ENCODE measurements at regions not wholly inside any gene's neighbourhood (a gene's known extent, or its start where the extent isn't known, plus 50 kb on each side); places are given as distances from the start of the nearest gene placed in this dataset.
A peak's percentile ranks its signal among the peaks of the same experiment; 100 is the strongest.

DNA sequence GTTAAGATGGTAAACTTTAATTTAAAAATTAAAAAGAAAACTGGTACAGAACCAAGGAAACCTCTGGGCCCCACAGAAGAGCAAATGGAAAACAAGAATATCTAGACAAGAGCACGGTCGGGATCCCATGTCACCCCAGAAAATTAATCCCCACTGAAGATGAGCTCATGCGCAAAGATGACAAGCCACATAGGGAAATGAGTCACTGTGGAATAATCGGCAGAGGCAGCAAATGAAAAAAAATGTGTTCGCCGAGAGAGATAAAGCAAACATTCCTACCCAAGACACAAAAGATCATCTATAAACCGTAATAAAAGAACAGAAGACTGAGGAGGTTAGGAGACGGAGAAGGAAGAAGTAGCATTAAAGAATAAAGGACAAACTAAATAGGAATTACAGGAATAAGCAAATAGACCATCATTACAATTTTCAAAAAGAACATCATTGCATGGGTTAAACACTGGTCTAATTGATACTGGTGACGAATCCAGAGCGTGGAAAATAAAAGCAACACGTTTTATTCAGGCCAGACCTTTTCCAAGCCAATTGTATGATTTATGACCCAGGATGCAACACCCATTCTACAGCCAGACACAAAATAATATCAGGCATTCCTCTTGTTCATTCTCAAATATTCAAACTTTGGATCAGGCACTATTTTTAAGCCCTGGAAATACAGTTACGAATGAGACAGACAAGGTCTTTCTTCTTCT lies 138.0 kb upstream of the ARID1B start:
- CTCF ChIA-PET, result no interaction called here
- no peaks in the 10 kb centered on the region for H3K27me3 Mint-ChIP-seq (ENCODE audit: low read depth)
- intact Hi-C loops (cut with micrococcal nuclease), result no loop called here
- H3K9me3 Mint-ChIP-seq, result peaks cover 5% of the 10 kb centered on the region
- H3K4me3 Mint-ChIP-seq, result no peak overlapping the region
- no peak overlapping the region for H3K27ac Mint-ChIP-seq
- H3K4me1 Mint-ChIP-seq (ENCODE audit: low read depth), result peaks cover 14% of the 10 kb centered on the region
- no peak for DNase-seq
- no peaks in the 10 kb centered on the region for H3K36me3 Mint-ChIP-seq (ENCODE audit: low read depth)

DNA sequence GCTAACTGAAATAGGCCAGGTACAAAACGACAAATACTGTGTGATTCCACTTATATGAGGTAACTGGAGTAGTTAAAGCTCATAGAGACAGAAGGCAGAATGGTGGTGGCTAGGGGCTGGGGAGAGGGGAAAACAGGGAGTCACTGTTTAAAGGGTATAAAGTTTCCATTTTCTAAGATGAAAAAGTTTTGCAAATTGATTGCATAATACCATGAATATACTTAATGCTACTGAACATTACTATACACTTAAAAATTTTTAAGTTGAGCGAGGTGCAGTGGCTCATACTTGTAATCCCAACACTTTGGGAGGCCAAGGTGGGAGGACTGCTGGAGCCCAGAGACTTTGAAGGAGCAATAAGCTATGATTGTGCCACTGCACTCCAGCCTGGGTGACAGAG lies 138.6 kb upstream of the ARID1B start:
- Mint-ChIP-seq H3K27ac (no peak overlapping the region), H3K36me3 (ENCODE audit: low read depth) (no peaks in the 10 kb centered on the region), H3K27me3 (ENCODE audit: low read depth) (no peaks in the 10 kb centered on the region), H3K4me1 (ENCODE audit: low read depth) (peaks cover 20% of the 10 kb centered on the region), H3K9me3 (peaks cover 5% of the 10 kb centered on the region), H3K4me3 (no peak overlapping the region)
- CTCF ChIA-PET, result no interaction called here
- intact Hi-C loops (cut with micrococcal nuclease), result no loop called here
- DNase-seq, result no peak

DNA sequence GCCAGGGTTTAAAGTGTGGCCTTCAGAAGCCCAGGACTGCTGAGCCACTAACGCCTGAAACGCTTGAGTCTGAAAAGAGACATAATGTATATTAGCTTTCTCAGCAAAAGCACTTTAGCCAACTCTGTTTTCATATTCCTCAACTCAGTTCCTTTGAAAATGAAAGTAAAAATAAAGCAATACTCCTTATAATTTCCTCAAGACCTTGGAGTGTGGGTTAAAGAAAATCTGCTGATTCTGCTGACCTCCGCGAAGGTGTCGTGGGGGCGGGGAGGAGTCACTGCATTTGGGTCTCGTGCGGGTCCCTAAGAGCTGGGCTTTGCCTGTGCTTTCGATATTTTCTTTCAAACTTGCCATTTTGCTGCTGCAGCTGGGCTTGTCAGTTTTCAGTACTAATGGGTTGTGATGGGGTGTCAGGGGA lies 142.2 kb upstream of the ARID1B start:
- intact Hi-C loops (cut with micrococcal nuclease), result no loop called here
- Mint-ChIP-seq H3K36me3 (ENCODE audit: low read depth) (no peaks in the 10 kb centered on the region), H3K4me3 (peak overlapping the region; percentile 3), H3K27me3 (ENCODE audit: low read depth) (no peaks in the 10 kb centered on the region), H3K4me1 (ENCODE audit: low read depth) (peaks cover 24% of the 10 kb centered on the region), H3K27ac (no peak overlapping the region), H3K9me3 (peaks cover 2% of the 10 kb centered on the region)
- CTCF ChIA-PET, result interaction anchor here (0.6 kb wide), 1 partner anchor 70 kb away, joined by 3 read pairs; no protein-coding TSS in a partner anchor
- DNase-seq, result no peak

DNA sequence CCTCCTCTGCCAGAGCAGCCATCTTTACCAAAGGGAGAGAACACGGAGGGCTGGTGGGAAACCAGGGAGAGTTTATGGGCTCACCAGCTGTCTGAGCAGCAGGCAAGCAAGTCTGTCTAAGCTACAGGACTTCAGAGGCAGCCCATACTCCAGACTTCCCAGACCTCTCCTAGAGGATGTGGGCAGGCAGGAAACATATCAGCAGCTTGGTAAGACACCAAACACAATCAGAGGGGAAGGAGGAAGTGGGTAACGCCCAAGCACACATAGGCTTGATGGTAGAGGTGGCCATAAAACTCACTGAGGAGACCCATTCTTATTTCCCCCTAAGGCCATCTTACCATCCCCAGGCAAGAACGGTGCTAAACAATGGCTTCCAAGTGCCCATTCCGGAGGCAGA lies 143.1 kb upstream of the ARID1B start:
- intact Hi-C loops (cut with micrococcal nuclease), result no loop called here
- Mint-ChIP-seq H3K9me3 (peaks cover 1% of the 10 kb centered on the region), H3K27me3 (ENCODE audit: low read depth) (no peaks in the 10 kb centered on the region), H3K4me1 (ENCODE audit: low read depth) (peaks cover 24% of the 10 kb centered on the region), H3K27ac (no peak overlapping the region), H3K4me3 (no peak overlapping the region), H3K36me3 (ENCODE audit: low read depth) (no peaks in the 10 kb centered on the region)
- DNase-seq, result no peak
- CTCF ChIA-PET, result no interaction called here

DNA sequence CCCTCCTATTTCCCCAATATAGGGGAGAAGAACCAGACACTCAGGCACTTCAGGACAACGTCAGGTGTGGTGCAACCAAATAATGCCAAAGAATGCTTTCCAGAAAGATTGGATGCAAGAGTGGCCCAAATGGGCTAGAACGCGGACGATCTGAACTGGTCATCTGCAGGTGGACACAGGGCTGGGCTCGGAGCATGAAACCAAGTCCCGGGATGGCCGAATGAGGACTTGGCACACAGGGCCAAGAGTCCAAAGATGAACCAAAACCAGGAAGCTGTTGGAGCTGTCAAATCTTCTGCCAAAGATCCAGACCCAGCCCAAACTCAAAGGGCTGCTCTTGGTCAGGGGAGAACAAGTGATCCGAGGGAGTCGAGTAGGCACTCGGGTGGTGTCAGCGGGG lies 143.9 kb upstream of the ARID1B start:
- no peaks in the 10 kb centered on the region for H3K9me3 Mint-ChIP-seq
- no peaks in the 10 kb centered on the region for H3K36me3 Mint-ChIP-seq (ENCODE audit: low read depth)
- H3K4me1 Mint-ChIP-seq (ENCODE audit: low read depth), result peaks cover 24% of the 10 kb centered on the region
- no peaks in the 10 kb centered on the region for H3K27me3 Mint-ChIP-seq (ENCODE audit: low read depth)
- no peak overlapping the region for H3K4me3 Mint-ChIP-seq
- intact Hi-C loops (cut with micrococcal nuclease), result no loop called here
- CTCF ChIA-PET, result interaction anchor here (0.6 kb wide), 2 partner anchors 10 to 634 kb away, joined by 3 read pairs; no protein-coding TSS in a partner anchor
- no peak overlapping the region for H3K27ac Mint-ChIP-seq
- DNase-seq, result no peak

DNA sequence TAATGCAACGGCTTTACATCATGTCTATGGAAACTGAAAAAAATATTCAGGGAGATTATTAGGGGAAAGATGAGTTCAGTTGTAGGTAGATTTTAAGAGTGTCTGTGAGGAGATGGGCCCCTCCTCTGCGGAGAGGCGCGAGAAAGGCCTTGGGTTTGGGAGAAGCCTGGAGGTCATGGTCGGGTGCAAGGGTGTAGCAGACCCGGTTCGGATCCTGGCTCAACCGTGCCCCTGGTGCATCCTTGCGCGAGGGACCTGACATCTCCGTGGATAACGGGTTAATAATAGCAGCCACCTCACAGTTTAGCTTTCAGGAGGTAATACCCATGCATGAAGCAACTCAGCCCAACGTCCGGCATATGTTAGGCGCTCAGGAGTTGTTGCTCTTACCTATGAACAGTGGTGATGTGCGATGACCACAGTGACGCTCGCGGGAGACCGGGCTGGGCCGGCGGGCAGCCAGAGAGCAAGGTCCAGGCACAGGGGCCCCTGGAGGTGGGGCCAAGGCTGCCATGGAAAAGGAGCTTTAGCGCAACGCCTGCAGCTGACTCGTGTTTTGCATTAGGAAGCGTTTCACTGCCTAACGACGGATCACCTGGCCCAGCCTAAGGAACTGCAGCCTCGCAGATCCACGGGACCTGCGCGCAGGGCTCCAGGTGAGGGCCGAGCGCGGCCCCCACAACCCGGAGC lies 146.4 kb upstream of the ARID1B start:
- H3K27ac Mint-ChIP-seq, result no peak overlapping the region

DNA sequence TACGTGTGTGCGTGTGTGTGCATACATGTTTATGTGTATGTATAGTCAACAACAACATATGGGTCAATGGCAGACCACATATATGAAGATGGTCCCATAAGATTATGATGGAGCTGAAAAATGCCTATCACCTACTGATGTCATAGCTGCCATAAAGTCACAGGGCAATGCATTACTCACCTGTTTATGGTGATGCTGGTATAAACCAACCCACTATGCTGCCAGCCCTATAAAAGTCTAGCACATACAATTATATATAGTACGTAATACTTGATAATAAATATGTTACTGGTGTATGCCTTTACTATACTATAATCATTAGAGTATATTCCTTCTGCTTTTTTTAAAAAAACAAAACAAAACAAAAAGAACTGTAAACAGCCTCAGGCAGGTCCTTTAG lies 148.4 kb upstream of the ARID1B start:
- H3K36me3 Mint-ChIP-seq (ENCODE audit: low read depth), result no peaks in the 10 kb centered on the region
- peaks cover 7% of the 10 kb centered on the region for H3K4me1 Mint-ChIP-seq (ENCODE audit: low read depth)
- intact Hi-C loops (cut with micrococcal nuclease), result no loop called here
- CTCF ChIA-PET, result no interaction called here
- no peaks in the 10 kb centered on the region for H3K27me3 Mint-ChIP-seq (ENCODE audit: low read depth)
- H3K9me3 Mint-ChIP-seq, result no peaks in the 10 kb centered on the region
- H3K27ac Mint-ChIP-seq, result no peak overlapping the region
- DNase-seq, result no peak
- H3K4me3 Mint-ChIP-seq, result no peak overlapping the region

More for the DNA sequence above, 146.4 kb upstream of the ARID1B start:
- no peak overlapping the region for H3K4me3 Mint-ChIP-seq
- no peaks in the 10 kb centered on the region for H3K27me3 Mint-ChIP-seq (ENCODE audit: low read depth)
- CTCF ChIA-PET, result no interaction called here
- no peaks in the 10 kb centered on the region for H3K9me3 Mint-ChIP-seq
- intact Hi-C loops (cut with micrococcal nuclease), result no loop called here
- H3K36me3 Mint-ChIP-seq (ENCODE audit: low read depth), result no peaks in the 10 kb centered on the region
- no peak for DNase-seq
- peaks cover 24% of the 10 kb centered on the region for H3K4me1 Mint-ChIP-seq (ENCODE audit: low read depth)

DNA sequence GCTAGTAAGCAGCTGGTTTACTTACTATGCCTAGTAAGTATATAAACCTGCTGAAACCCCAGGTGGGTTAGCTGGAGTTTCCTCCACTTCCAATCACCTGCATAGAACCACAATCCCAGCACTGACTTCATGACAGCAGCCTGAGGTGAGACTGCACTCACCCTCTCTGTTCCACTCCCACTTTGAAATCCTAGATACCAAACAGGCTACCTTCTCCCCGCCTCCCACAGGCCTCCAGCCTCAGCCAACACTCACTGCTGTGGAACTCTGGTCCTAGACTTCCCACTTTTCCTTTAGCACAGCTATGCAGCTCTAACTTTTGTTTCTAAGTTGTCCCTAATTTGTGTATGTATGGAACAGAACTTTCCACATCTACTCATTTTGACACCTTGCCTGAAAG lies 149.7 kb upstream of the ARID1B start:
- H3K4me1 Mint-ChIP-seq (ENCODE audit: low read depth), result no peaks in the 10 kb centered on the region
- H3K4me3 Mint-ChIP-seq, result no peak overlapping the region
- H3K36me3 Mint-ChIP-seq (ENCODE audit: low read depth), result no peaks in the 10 kb centered on the region
- H3K27me3 Mint-ChIP-seq (ENCODE audit: low read depth), result no peaks in the 10 kb centered on the region
- CTCF ChIA-PET, result interaction anchor here (0.9 kb wide), 1 partner anchor 9 kb away, joined by 3 read pairs; no protein-coding TSS in a partner anchor
- H3K27ac Mint-ChIP-seq, result no peak overlapping the region
- H3K9me3 Mint-ChIP-seq, result no peaks in the 10 kb centered on the region
- intact Hi-C loops (cut with micrococcal nuclease), result no loop called here
- DNase-seq, result no peak

DNA sequence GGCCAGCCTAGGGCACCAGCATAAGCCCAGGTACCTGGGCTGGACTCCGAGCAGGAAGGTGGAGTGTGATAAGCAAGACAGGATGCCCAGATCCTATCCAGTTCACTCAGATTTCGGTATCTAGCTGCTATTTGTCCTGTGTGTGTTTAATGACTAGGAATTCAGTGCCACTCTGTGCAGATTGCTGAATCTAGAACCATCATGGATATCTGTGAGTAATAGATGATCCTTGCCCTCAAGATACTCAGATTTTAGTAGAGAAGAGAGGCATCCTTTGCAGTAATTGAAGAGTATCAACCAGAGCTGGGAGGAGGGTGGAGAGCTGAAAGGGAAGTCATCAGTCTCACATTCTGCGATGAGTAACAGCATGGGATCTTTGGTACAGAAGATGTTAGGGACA lies 155.0 kb upstream of the ARID1B start:
- Mint-ChIP-seq H3K9me3 (no peaks in the 10 kb centered on the region), H3K4me1 (ENCODE audit: low read depth) (no peaks in the 10 kb centered on the region), H3K36me3 (ENCODE audit: low read depth) (no peaks in the 10 kb centered on the region), H3K27ac (no peak overlapping the region), H3K4me3 (no peak overlapping the region), H3K27me3 (ENCODE audit: low read depth) (no peaks in the 10 kb centered on the region)
- CTCF ChIA-PET, result no interaction called here
- intact Hi-C loops (cut with micrococcal nuclease), result no loop called here
- DNase-seq, result no peak

DNA sequence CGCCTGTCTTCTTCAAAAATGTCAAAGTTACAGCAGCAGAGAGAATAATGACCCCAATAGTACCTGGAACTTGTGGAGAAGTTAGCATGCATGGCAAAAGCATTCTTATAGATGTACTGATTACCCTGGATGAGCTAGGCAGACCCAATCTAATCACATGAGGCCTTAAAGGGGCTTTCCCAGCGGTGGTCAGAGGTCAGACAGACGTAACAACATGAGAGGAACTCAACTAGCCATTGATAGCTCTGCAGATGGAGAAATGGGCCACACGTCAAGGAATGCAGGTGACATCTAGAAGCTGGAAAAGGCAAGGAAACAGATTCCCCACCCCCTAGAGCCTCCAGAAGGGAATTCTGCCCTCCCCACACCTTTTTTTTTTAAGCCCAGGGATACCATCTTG lies 156.8 kb upstream of the ARID1B start:
- Mint-ChIP-seq H3K36me3 (ENCODE audit: low read depth) (no peaks in the 10 kb centered on the region), H3K27ac (no peak overlapping the region)

DNA sequence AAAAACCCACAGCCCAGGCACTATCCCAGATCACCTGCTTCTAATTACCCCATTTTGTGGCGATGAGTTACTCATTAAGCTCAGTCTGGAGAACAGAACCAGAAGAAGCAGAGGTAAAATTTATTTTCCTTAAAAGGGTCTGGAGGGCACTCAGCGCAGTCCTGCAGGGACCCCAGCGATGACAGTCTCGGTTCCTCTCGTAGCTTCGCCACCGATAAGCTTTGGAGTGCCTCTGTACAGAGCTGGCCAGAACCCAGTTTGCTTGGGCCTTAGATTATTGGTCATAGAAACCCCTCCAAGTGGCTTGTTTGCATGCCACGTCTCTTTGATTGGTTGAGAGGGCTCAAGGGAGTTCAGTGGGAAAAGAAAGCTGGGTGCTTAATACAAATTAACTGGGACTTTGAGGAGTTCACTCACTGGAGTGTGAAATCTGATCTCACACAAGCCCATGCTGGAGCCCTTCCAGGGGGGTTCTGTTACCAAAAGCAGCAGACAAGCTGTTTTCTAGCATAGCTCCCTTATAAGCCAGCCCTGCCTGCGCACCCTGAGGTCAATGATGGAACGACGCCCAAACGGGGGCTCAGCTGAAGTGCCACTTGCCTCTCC lies 158.5 kb upstream of the ARID1B start:
- no peaks in the 10 kb centered on the region for H3K36me3 Mint-ChIP-seq (ENCODE audit: low read depth)
- intact Hi-C loops (cut with micrococcal nuclease), result no loop called here
- H3K27me3 Mint-ChIP-seq (ENCODE audit: low read depth), result no peaks in the 10 kb centered on the region
- H3K9me3 Mint-ChIP-seq, result peaks cover 2% of the 10 kb centered on the region
- H3K4me3 Mint-ChIP-seq, result no peak overlapping the region
- CTCF ChIA-PET, result interaction anchor here (1.2 kb wide), 1 partner anchor 9 kb away, joined by 3 read pairs; no protein-coding TSS in a partner anchor
- no peaks in the 10 kb centered on the region for H3K4me1 Mint-ChIP-seq (ENCODE audit: low read depth)
- no peak overlapping the region for H3K27ac Mint-ChIP-seq
- DNase-seq, result no peak

More for the DNA sequence above, 156.8 kb upstream of the ARID1B start:
- intact Hi-C loops (cut with micrococcal nuclease), result no loop called here
- H3K4me1 Mint-ChIP-seq (ENCODE audit: low read depth), result no peaks in the 10 kb centered on the region
- no peak for DNase-seq
- no peaks in the 10 kb centered on the region for H3K27me3 Mint-ChIP-seq (ENCODE audit: low read depth)
- no peak overlapping the region for H3K4me3 Mint-ChIP-seq
- H3K9me3 Mint-ChIP-seq, result no peaks in the 10 kb centered on the region
- CTCF ChIA-PET, result no interaction called here

DNA sequence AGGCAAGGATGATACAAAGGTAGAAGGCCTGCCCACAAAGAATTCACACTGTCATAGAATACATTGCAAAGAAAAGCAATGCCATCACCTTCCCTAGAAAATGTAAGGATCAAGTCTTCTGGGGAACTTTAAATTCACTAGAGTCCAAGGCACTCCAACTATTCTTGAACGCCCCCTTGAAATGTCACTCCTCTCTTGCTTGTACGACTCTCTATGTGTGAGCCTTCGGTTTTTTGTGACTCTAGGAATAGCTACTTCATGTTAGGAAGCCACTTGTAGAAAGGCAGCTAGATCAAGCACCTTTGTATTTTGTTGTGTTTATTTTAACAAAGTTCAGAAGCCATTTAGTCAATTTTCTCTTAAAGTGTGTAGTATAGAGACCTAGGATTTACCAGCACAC lies 159.2 kb upstream of the ARID1B start:
- Mint-ChIP-seq H3K4me3 (no peak overlapping the region), H3K4me1 (ENCODE audit: low read depth) (no peaks in the 10 kb centered on the region), H3K27ac (no peak overlapping the region), H3K36me3 (ENCODE audit: low read depth) (peaks cover 4% of the 10 kb centered on the region), H3K9me3 (peaks cover 6% of the 10 kb centered on the region), H3K27me3 (ENCODE audit: low read depth) (no peaks in the 10 kb centered on the region)
- no peak for DNase-seq
- intact Hi-C loops (cut with micrococcal nuclease), result no loop called here
- CTCF ChIA-PET, result interaction anchor here (1.2 kb wide), 1 partner anchor 9 kb away, joined by 3 read pairs; no protein-coding TSS in a partner anchor

DNA sequence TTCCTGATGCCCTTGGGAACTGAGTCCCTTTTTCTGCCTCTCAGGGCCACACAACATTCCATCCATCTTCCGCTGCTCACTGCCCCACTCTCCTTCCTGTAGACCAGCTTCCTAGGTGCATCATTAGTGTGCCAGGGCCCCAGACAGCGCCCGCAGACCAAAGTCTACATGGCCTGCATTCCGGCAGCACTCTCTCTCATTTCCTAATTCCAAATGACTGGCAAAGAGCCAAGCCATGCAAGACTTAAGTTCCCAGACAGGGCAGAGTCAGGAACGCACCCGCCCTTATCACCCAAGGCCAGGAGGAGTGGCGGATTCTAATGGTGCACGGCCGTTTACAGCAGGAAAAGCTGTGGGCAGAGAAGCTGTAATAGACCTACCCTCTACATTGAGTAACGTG lies 159.8 kb upstream of the ARID1B start:
- no peaks in the 10 kb centered on the region for H3K27me3 Mint-ChIP-seq (ENCODE audit: low read depth)
- CTCF ChIA-PET, result no interaction called here

More for the DNA sequence above, 159.8 kb upstream of the ARID1B start:
- H3K36me3 Mint-ChIP-seq (ENCODE audit: low read depth), result peaks cover 6% of the 10 kb centered on the region
- intact Hi-C loops (cut with micrococcal nuclease), result no loop called here
- no peaks in the 10 kb centered on the region for H3K4me1 Mint-ChIP-seq (ENCODE audit: low read depth)
- no peak overlapping the region for H3K27ac Mint-ChIP-seq
- no peak for DNase-seq
- no peak overlapping the region for H3K4me3 Mint-ChIP-seq
- peaks cover 11% of the 10 kb centered on the region for H3K9me3 Mint-ChIP-seq

Data from activated naive CD4-positive, alpha-beta T cell treated with anti-CD3 and anti-CD28 coated beads for 36 hours (primary cell).